C4-2B (cell line): ENCODE measurements at regions not wholly inside any gene's neighbourhood (a gene's known extent, or its start where the extent isn't known, plus 50 kb on each side); places are given as distances from the start of the nearest gene placed in this dataset.

ENCODE experiments used
- H3K27ac ChIP-seq: fragments of 450-650 bp; 2 replicates; pipeline ENCODE4 v1.5.1; 2017
- ZFX ChIP-seq: fragments of 450-650 bp; IDR thresholded peaks from 2 replicates; pipeline ENCODE4 v1.6.1; 2017
- TF ChIP-seq, protein P1 (sequence below): fragments of 450-650 bp; conservative IDR thresholded peaks from 2 replicates; pipeline ENCODE4 v1.5.1; 2017; ENCODE audit warnings: mild to moderate bottlenecking

DNA sequence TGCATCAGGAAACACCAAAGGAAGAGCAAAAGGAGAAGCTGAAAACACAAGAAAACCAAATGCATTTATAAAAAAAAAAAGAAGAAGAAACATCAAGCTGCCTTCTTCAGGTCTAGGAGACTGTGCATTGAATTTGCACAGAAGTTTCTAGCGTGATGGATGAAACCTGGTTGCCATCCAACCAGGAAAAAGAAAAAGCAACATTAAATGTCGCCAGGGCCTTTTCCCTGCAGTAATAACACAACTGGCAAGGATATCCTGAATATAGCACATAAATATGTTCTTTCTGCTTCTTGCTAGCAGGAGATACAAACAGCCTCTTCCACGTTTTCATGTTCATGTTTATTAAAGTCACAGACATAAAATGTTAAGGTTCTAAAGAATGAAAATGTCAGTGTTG, 60.8 kb upstream of the ZFP42 start:
- no peak for TF ChIP-seq ZFX
- TF ChIP-seq, protein P1, sequence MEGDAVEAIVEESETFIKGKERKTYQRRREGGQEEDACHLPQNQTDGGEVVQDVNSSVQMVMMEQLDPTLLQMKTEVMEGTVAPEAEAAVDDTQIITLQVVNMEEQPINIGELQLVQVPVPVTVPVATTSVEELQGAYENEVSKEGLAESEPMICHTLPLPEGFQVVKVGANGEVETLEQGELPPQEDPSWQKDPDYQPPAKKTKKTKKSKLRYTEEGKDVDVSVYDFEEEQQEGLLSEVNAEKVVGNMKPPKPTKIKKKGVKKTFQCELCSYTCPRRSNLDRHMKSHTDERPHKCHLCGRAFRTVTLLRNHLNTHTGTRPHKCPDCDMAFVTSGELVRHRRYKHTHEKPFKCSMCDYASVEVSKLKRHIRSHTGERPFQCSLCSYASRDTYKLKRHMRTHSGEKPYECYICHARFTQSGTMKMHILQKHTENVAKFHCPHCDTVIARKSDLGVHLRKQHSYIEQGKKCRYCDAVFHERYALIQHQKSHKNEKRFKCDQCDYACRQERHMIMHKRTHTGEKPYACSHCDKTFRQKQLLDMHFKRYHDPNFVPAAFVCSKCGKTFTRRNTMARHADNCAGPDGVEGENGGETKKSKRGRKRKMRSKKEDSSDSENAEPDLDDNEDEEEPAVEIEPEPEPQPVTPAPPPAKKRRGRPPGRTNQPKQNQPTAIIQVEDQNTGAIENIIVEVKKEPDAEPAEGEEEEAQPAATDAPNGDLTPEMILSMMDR = no peak
- no peak overlapping the region for H3K27ac ChIP-seq

DNA sequence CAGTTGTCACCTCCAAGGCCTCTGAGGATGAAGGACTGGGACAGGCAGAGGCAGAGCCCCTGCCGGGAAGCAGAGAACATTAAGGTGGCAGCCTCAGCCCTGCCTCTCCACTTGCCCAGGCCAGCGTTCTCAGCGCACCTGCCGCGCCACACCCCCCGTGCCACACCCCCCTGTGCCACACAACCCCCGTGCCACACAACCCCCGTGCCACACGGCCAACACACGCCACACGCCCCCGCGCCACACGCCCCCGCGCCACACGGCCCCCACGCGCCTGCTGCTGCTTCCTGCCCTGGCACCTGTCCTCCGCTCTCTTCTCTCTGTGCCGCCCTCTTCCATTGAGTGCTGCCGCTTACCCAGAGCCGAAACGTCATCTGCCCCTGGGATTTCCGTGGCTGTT, 58.0 kb upstream of the ZFP42 start:
- no peak overlapping the region for H3K27ac ChIP-seq
- no peak for TF ChIP-seq ZFX
- TF ChIP-seq, protein P1 = no peak

DNA sequence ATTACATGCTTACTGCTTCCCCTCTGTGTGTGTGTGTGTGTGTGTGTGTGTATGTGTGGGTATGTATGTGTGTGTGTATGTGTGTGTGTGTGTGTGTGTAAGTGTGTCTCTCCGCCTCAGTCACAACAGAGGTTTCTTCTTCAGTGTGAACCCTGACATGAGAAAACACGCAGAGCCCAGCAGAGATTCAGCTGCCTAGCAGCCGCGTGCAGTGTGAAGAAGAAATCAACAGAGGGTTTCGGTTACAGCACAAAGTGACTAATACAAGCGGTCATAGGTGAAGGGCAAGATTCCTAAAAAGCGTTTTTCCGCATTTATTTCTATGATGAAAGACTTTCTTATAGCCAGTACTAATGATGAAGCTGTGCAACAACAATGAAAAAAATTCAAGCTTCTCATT, 55.3 kb upstream of the ZFP42 start:
- no peak for TF ChIP-seq ZFX
- TF ChIP-seq, protein P1 = no peak
- no peak overlapping the region for H3K27ac ChIP-seq

DNA sequence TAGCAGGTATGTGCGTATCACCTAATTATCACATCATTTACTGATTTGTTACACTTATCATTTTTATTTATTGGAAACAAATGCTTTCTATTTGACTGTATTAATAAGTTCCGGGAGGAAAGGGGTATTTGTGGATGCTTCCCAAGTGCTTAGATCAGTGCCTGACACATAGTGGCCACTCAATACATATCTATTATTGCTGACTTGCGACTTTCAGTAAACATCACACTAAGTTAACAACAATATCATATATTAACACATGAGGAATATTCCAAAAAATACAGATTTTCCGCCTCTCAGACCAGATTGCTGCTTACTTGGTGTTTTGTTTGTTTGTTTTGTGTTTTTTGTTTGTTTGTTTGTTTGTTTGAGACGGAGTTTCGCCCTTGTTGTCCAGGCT, 52.6 kb upstream of the ZFP42 start:
- TF ChIP-seq, protein P1 = no peak
- no peak for TF ChIP-seq ZFX
- H3K27ac ChIP-seq = no peak overlapping the region

DNA sequence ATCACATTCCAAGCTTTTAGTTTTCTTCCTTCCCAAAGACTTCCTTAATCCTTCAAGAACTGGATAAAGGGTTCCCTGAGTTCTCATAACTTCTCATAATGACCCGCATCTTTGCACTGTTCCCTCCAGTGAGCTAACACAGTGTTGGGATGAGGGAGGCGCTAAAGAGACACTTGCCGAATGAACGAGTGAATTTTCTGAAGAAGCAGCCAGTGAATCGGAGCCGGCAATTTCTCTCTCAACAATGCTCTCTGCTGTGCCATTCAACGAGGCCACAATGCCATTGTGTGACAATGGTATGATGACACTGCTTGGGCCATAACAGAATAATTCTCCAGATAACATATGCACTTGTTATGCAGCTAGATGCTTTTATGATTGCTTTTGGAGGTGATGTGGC, 51.4 kb upstream of the ZFP42 start:
- TF ChIP-seq, protein P1 = no peak
- no peak for TF ChIP-seq ZFX

More for the DNA sequence above, 51.4 kb upstream of the ZFP42 start:
- no peak overlapping the region for H3K27ac ChIP-seq
